OCI-LY3 (cell line): ENCODE measurements at regions not wholly inside any gene's neighbourhood (a gene's known extent, or its start where the extent isn't known, plus 50 kb on each side); places are given as distances from the start of the nearest gene placed in this dataset.

Source experiments
- H2AFZ ChIP-seq: fragments of 200-600, 300-600 bp; shearing (Covaris generic); 2 replicates; pipeline ENCODE4 v1.6.0; 2014; ENCODE audit warnings: antibody characterized with exemption, low read depth, low read length
- H3K27ac ChIP-seq: fragments of 200-600, 300-600 bp; sonication (generic); 2 replicates; pipeline ENCODE4 v1.5.1; 2014; ENCODE audit warnings: mild to moderate bottlenecking, low read length, moderate library complexity, mixed read lengths
- H3K27me3 ChIP-seq: fragments of 200-600, 300-600 bp; sonication (generic); 2 replicates; pipeline ENCODE4 v1.6.1; 2014; ENCODE audit warnings: low read depth, low read length, mixed read lengths
- H3K36me3 ChIP-seq: fragments of 200-600, 300-600 bp; sonication (generic); replicated peaks from 2 replicates; pipeline ENCODE3; 2014; ENCODE audit warnings: low read depth, low read length, mixed read lengths
- H3K4me1 ChIP-seq: fragments of 300-600, 200-600 bp; sonication (generic); 2 replicates; pipeline ENCODE4 v1.6.1; 2014; ENCODE audit warnings: low read length, mixed read lengths
- H3K4me2 ChIP-seq: fragments of 200-600, 300-600 bp; sonication (generic); 2 replicates; pipeline ENCODE4 v1.6.1; 2014; ENCODE audit warnings: low read length, mixed read lengths
- H3K4me3 ChIP-seq: fragments of 300-600, 200-600 bp; sonication (generic); 2 replicates; pipeline ENCODE4 v1.5.1; 2014; ENCODE audit warnings: antibody characterized with exemption, mild to moderate bottlenecking, low read length, moderate library complexity
- H3K79me2 ChIP-seq: fragments of 300-600, 200-600 bp; shearing (Covaris generic); 2 replicates; pipeline ENCODE4 v1.6.1; 2014; ENCODE audit warnings: mild to moderate bottlenecking, low read length, mixed read lengths
- H3K9ac ChIP-seq: fragments of 300-600, 200-600 bp; shearing (Covaris generic); 2 replicates; pipeline ENCODE4 v1.6.0; 2014; ENCODE audit warnings: mild to moderate bottlenecking, low read length, moderate library complexity
- H3K9me3 ChIP-seq: fragments of 200-600, 300-600 bp; shearing (Covaris generic); 2 replicates; pipeline ENCODE4 v1.6.1; 2014; ENCODE audit warnings: low read length, mixed read lengths; ENCODE audit not compliant: insufficient read depth
- H4K20me1 ChIP-seq: fragments of 200-600, 300-600 bp; sonication (generic); 2 replicates; pipeline ENCODE4 v1.6.1; 2016; ENCODE audit warnings: low read length, mixed read lengths; ENCODE audit not compliant: insufficient read depth
- EZH2phosphoT487 ChIP-seq: fragments of 200-600 bp; shearing (Covaris generic); IDR thresholded peaks from 2 replicates; pipeline ENCODE4 v1.6.1; 2018; ENCODE audit warnings: antibody characterized with exemption, mixed run types, low read depth
- TF ChIP-seq, protein P1 (sequence below): fragments of 200-600, 300-600 bp; sonication (generic); IDR thresholded peaks from 2 replicates; pipeline ENCODE4 v1.5.1; 2014; ENCODE audit warnings: antibody characterized with exemption, low read length, low read depth

DNA sequence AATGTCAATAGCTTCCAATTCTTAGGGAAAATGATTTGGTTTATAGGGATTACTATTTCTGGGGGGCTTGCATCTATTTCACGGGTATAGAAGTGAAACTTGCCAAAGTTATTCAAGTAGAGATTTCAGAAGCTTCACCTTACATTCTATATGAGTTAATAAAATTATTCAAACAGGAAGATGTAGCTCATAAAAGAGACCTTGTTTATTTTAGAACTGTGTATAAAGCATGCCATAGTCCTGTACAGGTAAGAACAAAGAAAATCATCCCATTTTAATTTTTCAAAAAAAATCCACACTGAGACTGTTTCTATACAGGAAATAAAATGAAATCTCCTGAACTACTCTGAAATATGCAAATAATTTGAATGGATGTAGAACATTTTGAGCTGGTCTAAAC lies 834.7 kb downstream of the TRHDE start:
- H3K4me2 ChIP-seq = no peak overlapping the region
- no peaks in the 10 kb centered on the region for H3K9me3 ChIP-seq
- H4K20me1 ChIP-seq = no peaks in the 10 kb centered on the region
- H3K4me1 ChIP-seq = no peaks in the 10 kb centered on the region
- H3K36me3 ChIP-seq = no peaks in the 10 kb centered on the region
- no peaks in the 10 kb centered on the region for H3K27me3 ChIP-seq
- no peak overlapping the region for H2AFZ ChIP-seq
- H3K27ac ChIP-seq = no peak overlapping the region
- H3K4me3 ChIP-seq = no peak overlapping the region
- TF ChIP-seq, protein P1, sequence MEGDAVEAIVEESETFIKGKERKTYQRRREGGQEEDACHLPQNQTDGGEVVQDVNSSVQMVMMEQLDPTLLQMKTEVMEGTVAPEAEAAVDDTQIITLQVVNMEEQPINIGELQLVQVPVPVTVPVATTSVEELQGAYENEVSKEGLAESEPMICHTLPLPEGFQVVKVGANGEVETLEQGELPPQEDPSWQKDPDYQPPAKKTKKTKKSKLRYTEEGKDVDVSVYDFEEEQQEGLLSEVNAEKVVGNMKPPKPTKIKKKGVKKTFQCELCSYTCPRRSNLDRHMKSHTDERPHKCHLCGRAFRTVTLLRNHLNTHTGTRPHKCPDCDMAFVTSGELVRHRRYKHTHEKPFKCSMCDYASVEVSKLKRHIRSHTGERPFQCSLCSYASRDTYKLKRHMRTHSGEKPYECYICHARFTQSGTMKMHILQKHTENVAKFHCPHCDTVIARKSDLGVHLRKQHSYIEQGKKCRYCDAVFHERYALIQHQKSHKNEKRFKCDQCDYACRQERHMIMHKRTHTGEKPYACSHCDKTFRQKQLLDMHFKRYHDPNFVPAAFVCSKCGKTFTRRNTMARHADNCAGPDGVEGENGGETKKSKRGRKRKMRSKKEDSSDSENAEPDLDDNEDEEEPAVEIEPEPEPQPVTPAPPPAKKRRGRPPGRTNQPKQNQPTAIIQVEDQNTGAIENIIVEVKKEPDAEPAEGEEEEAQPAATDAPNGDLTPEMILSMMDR = no peak
- no peak for TF ChIP-seq EZH2phosphoT487
- no peak overlapping the region for H3K9ac ChIP-seq
- H3K79me2 ChIP-seq = no peaks in the 10 kb centered on the region

DNA sequence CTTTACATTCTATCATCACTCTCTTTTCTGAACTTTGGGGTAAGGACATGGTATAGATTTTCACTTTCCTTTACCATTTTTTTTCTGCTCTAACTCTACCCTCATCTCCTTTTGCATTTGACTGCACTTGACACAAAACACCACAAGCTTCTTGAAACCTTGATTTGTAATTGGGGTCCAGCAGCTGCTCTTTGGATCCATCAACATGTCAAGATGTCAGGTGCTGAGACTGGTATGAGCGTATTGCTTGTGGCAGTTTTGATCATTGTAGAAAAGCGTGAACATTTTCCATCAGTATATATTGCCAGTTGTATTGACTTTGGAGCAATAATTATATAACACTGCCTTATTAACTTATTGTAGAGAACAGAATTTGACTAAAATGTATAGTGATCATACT lies 838.6 kb downstream of the TRHDE start:
- H3K4me3 ChIP-seq = no peak overlapping the region
- H3K27ac ChIP-seq = no peak overlapping the region
- H3K9me3 ChIP-seq = no peaks in the 10 kb centered on the region
- TF ChIP-seq EZH2phosphoT487 = no peak
- TF ChIP-seq, protein P1 = no peak
- H3K4me1 ChIP-seq = no peaks in the 10 kb centered on the region
- H3K27me3 ChIP-seq = no peaks in the 10 kb centered on the region
- H3K4me2 ChIP-seq = no peak overlapping the region
- H3K36me3 ChIP-seq = no peaks in the 10 kb centered on the region
- H2AFZ ChIP-seq = no peak overlapping the region
- no peak overlapping the region for H3K9ac ChIP-seq
- H3K79me2 ChIP-seq = no peaks in the 10 kb centered on the region
- H4K20me1 ChIP-seq = no peaks in the 10 kb centered on the region

DNA sequence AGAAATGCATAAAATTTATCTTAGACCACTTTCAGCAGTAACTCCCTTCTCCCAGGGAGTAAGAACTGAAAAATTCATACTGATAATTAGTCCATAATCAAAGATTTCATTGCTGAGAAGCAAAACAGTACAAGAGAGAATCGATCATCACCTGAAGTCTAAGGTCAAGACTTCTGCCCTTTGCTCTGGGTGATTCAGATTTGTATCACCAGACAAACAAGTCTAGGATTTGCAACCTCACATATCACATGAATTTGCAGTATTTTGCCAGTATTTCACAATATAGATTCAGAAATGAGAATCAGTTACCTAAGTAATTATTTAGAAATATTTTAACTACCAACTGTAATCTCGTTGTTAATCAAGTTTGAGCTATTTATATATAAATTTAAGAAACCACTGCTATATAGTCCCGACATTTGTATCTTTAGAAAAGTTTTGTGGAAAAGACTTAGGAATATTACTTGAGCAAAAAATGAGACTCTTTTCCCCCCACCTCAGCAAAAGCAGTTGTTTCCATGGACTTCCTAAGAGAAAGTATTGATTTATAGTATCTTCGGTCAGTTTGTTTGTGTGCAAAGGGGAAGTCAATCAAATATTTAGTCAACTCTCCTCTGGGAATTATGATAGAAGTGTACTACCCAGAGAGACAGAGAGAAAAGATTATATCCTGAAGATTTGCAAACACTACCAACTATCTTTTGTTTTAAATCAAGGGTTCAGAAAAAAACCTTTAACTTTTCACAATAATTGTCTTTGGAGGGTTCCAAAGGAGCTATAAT lies 840.1 kb downstream of the TRHDE start:
- Histone ChIP-seq H3K9me3 (no peaks in the 10 kb centered on the region), H3K4me3 (no peak overlapping the region), H4K20me1 (no peaks in the 10 kb centered on the region), H3K4me1 (no peaks in the 10 kb centered on the region), H3K4me2 (no peak overlapping the region), H3K79me2 (no peaks in the 10 kb centered on the region), H3K27ac (no peak overlapping the region), H3K9ac (no peak overlapping the region), H3K27me3 (no peaks in the 10 kb centered on the region), H3K36me3 (no peaks in the 10 kb centered on the region), H2AFZ (no peak overlapping the region)
- TF ChIP-seq EZH2phosphoT487 = no peak
- TF ChIP-seq, protein P1 = no peak

DNA sequence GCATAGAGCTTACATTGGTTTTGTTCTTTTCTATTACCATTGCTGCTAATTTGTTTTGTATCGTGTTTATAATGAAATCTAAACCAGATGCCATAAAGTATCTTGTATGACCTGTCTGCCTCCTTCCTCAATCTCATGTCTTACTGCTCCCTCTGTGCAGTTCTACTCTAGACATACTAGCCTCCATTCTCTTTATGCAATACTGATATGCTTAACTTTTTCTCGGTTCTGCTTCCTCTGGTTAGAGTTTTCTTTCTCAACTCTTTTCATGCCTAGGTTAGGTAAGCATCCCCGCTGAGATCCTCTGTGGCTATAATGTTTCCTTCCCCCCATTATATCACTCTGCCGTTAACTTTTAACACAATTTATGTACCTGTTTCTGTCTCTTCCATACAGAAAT lies 852.3 kb downstream of the TRHDE start:
- no peaks in the 10 kb centered on the region for H3K27me3 ChIP-seq
- H3K36me3 ChIP-seq = no peaks in the 10 kb centered on the region
- no peaks in the 10 kb centered on the region for H3K79me2 ChIP-seq
- no peak overlapping the region for H3K4me3 ChIP-seq
- H3K4me1 ChIP-seq = peaks cover 7% of the 10 kb centered on the region; the same call in 1 of the 2 replicates
- TF ChIP-seq EZH2phosphoT487 = no peak
- TF ChIP-seq, protein P1 = no peak
- H3K27ac ChIP-seq = no peak overlapping the region
- no peak overlapping the region for H2AFZ ChIP-seq
- H3K9ac ChIP-seq = no peak overlapping the region
- peak overlapping the region; percentile 13; the same call in 1 of the 2 replicates for H3K4me2 ChIP-seq
- H3K9me3 ChIP-seq = no peaks in the 10 kb centered on the region
- no peaks in the 10 kb centered on the region for H4K20me1 ChIP-seq
